ENCODE measurements at regions not wholly inside any gene's neighbourhood (a gene's known extent, or its start where the extent isn't known, plus 50 kb on each side); places are given as distances from the start of the nearest gene placed in this dataset.

DNA sequence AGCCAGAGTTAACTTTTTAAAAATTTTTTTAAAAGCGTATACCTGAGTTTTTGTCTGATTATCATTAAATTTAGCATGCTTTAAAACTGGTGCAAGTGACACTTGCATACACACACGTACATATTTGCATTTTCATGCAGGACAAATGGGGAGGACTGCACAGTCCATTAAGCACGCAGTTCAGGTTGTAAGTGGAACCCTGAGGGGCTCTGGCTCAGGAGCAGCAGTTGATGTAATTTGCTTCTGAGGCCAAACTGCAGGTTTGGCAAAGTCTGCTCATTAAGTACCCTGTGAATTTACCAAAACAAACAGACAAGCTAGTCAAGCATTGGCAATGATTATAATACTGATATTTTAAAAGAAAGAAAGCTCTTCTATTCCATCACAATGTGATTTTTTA, 215.8 kb upstream of the PFKP start:
- H3K27ac Mint-ChIP-seq: no peak overlapping the region
- no peaks in the 10 kb centered on the region for H3K9me3 Mint-ChIP-seq
- H3K4me3 Mint-ChIP-seq: no peak overlapping the region
- H3K36me3 Mint-ChIP-seq (ENCODE audit: low read depth): no peaks in the 10 kb centered on the region
- H3K27me3 Mint-ChIP-seq (ENCODE audit: low read depth): peaks cover 18% of the 10 kb centered on the region
- H3K4me1 Mint-ChIP-seq (ENCODE audit: low read depth): no peaks in the 10 kb centered on the region
- no peak for DNase-seq
- CTCF ChIA-PET: no interaction called here
- intact Hi-C loops (cut with micrococcal nuclease): no loop called here

DNA sequence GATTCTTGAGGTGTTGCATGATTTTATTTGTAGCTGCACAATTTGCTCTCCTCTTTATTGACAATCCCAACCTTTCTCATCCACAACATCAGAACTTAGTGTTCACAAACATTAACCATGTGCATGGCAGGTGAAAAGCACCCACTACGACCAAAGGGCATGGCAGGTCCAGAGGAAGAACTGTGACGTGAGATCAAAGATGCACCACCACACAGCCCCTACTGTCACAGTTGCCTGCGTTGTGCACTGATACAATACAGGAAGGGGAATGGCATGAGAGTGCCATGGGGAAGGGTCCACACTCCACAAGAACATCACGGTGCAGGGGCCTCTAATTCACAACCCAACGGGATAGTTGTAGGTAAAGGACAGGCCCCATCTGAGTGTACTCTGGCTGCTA, 217.1 kb upstream of the PFKP start:
- Mint-ChIP-seq H3K4me3 (no peak overlapping the region), H3K27me3 (ENCODE audit: low read depth) (peaks cover 11% of the 10 kb centered on the region), H3K9me3 (no peaks in the 10 kb centered on the region), H3K36me3 (ENCODE audit: low read depth) (no peaks in the 10 kb centered on the region), H3K4me1 (ENCODE audit: low read depth) (no peaks in the 10 kb centered on the region), H3K27ac (no peak overlapping the region)
- intact Hi-C loops (cut with micrococcal nuclease): no loop called here
- no peak for DNase-seq
- CTCF ChIA-PET: no interaction called here

DNA sequence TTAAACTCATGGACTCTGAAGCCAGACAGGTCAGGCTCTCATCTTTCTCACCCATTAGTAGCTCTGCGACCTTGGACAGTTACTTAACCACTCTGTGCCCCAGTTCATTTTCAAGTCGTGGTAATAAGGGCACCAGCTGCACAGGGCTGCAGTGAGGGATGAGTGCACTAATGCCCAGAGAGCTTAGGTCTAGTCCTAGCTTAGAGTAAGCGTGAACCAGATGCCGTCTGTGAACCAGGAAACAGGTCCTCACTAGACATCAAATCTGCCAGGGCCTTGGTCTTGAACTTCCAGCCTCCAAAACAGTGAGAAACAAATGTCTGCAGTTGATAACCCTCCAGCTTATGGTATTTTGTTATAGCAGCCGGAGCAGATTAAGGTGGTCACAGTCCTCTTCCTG, 222.4 kb upstream of the PFKP start:
- Mint-ChIP-seq H3K27me3 (ENCODE audit: low read depth) (peaks cover 6% of the 10 kb centered on the region), H3K36me3 (ENCODE audit: low read depth) (no peaks in the 10 kb centered on the region), H3K9me3 (no peaks in the 10 kb centered on the region), H3K27ac (no peak overlapping the region), H3K4me1 (ENCODE audit: low read depth) (no peaks in the 10 kb centered on the region), H3K4me3 (no peak overlapping the region)
- intact Hi-C loops (cut with micrococcal nuclease): no loop called here
- CTCF ChIA-PET: no interaction called here
- DNase-seq: no peak

DNA sequence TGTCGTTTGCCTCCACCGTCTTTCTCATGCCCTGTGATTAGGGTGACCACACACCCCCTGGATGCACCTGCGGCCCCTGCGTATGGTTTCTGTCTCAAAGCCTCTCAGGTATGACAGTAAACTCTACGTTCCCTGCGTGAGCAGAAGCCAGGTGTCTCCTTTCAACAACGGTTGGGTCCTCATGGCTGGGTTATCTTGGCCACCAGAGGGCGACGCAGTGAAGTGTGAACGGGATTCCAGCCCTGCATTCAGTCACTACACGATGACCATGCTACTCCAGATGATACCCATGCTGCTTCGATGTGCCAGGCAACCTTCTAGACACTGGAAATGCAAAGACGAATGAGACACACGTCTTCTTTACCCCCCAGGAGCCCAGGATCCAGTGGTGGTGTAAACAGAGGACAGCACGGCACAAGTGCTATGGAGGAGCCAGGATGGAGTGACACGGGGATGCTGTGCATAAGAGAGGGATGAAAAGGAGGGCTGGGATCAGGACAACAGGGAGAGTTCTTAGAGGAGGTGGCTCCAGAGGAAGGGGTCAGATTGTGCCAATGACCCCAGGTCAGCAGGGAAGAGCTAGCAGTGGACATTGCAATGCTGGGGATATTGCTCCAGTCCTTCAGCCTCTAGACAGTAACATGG, 228.1 kb upstream of the PFKP start:
- Mint-ChIP-seq H3K4me1 (ENCODE audit: low read depth) (no peaks in the 10 kb centered on the region), H3K27me3 (ENCODE audit: low read depth) (peaks cover 23% of the 10 kb centered on the region), H3K27ac (no peak overlapping the region), H3K4me3 (no peak overlapping the region), H3K36me3 (ENCODE audit: low read depth) (no peaks in the 10 kb centered on the region), H3K9me3 (no peaks in the 10 kb centered on the region)
- DNase-seq: peak; percentile 53
- CTCF ChIA-PET: interaction anchor here (1.0 to 1.2 kb wide), 2 partner anchors 10 to 81 kb away, joined by 3 to 4 read pairs; no protein-coding TSS in a partner anchor
- intact Hi-C loops (cut with micrococcal nuclease): loop anchor here (1.0 kb wide), 1 partner anchor 204 kb away; no protein-coding TSS in a partner anchor

DNA sequence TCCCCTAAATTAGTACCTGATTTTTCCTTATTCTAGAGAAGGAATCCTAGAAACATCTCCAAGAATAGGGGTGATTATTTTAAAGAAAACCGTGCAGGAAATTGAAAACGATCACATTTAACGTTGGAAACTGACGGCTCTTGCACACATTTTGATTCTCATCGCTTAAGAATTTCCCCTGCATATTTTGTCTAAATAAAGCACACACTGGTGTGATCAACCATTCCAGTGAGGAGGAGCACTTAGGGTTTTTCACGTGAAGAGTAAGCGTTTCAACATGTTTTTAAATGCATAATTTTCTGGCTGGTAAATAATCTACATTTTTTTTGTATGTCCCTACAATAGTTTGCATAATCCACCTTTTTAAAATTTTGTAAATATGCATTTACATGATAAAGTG, 229.7 kb upstream of the PFKP start:
- no peak overlapping the region for H3K27ac Mint-ChIP-seq
- no peak overlapping the region for H3K4me3 Mint-ChIP-seq
- intact Hi-C loops (cut with micrococcal nuclease): no loop called here
- CTCF ChIA-PET: no interaction called here
- H3K36me3 Mint-ChIP-seq (ENCODE audit: low read depth): no peaks in the 10 kb centered on the region
- DNase-seq: no peak
- peaks cover 21% of the 10 kb centered on the region for H3K27me3 Mint-ChIP-seq (ENCODE audit: low read depth)
- H3K4me1 Mint-ChIP-seq (ENCODE audit: low read depth): no peaks in the 10 kb centered on the region
- H3K9me3 Mint-ChIP-seq: no peaks in the 10 kb centered on the region

DNA sequence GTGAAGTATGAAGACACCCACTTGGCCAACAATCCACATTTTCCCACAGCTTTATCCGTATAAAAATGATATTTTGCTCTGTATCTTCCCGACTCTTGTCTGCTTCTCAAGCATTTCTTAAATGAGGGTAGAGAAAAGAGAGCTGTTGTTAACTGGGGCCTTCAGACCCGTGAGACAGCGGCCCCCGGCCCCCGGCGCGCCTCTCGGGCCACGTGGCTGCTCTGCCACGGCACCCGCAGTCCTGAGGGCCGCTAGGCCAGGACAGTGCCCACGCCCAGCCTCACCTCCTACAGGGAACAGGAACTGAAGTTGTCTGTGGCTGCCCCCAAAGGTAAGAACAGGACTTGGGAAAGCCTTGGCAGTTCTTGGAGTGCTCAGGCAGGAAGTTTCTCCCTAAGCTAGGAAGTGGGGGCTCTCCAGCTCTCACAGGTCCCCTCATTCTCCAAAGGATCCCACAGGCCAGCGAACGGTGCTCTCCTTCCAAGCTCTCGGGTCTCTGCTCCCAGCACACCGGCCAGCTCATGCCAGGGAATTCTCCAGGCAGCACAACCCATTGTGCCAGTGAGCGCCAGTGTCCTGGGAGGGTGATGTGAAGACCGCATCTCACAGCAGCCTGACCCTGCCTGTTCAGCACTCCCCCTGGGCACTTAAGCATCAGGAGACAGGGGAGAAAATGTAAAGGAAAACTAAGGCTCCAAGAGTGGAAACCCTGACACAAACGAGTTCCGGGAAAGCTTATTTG, 230.3 kb upstream of the PFKP start:
- Mint-ChIP-seq H3K36me3 (ENCODE audit: low read depth) (no peaks in the 10 kb centered on the region), H3K9me3 (no peaks in the 10 kb centered on the region)
- CTCF ChIA-PET: no interaction called here

DNA sequence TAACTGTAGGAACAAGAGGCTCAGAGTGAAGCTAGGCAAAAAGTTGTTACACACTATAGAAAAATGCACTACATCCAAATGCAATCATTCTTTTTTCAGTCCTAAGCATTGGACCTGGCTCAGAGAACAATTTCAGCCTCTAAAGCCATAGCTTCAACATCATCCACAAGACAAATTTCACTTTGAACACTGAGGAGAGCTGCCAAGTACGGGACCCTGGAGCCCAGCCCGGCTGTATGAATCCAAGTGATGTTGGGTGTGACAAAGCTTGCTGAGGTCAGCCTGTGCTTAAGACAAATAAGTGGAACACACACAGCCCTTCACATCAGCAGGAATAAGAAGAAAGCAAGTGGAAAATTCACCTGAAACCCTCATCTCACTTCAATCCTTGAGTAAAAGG, 233.1 kb upstream of the PFKP start:
- intact Hi-C loops (cut with micrococcal nuclease): no loop called here
- H3K27ac Mint-ChIP-seq: no peak overlapping the region
- H3K27me3 Mint-ChIP-seq (ENCODE audit: low read depth): peaks cover 11% of the 10 kb centered on the region
- no peaks in the 10 kb centered on the region for H3K9me3 Mint-ChIP-seq
- H3K4me1 Mint-ChIP-seq (ENCODE audit: low read depth): no peaks in the 10 kb centered on the region
- no peaks in the 10 kb centered on the region for H3K36me3 Mint-ChIP-seq (ENCODE audit: low read depth)
- H3K4me3 Mint-ChIP-seq: no peak overlapping the region
- no peak for DNase-seq
- CTCF ChIA-PET: no interaction called here

More for the DNA sequence above, 230.3 kb upstream of the PFKP start:
- intact Hi-C loops (cut with micrococcal nuclease): no loop called here
- H3K4me1 Mint-ChIP-seq (ENCODE audit: low read depth): no peaks in the 10 kb centered on the region
- H3K27me3 Mint-ChIP-seq (ENCODE audit: low read depth): peaks cover 21% of the 10 kb centered on the region
- no peak overlapping the region for H3K27ac Mint-ChIP-seq
- no peak for DNase-seq
- no peak overlapping the region for H3K4me3 Mint-ChIP-seq

DNA sequence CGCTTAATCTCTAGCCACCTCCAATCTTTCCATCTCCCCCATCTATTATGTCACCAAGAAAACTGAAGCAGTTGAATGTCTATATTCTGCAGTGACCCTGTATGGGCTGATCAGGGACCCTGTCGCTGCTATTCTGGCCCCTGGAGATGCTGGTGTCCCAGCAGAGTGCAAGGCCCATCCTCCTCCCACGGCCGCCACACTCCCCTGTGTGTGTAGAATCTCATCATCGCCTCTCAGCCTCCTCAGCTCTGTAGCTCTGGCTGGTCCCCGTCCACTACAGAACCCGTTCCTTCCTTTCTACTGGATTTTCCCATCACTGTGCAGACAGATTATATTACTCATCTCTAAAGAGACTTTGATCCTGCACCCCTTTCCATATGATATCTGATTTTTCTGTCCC, 235.8 kb upstream of the PFKP start:
- peaks cover 8% of the 10 kb centered on the region for H3K27me3 Mint-ChIP-seq (ENCODE audit: low read depth)
- CTCF ChIA-PET: no interaction called here
- intact Hi-C loops (cut with micrococcal nuclease): no loop called here
- no peaks in the 10 kb centered on the region for H3K4me1 Mint-ChIP-seq (ENCODE audit: low read depth)
- H3K36me3 Mint-ChIP-seq (ENCODE audit: low read depth): no peaks in the 10 kb centered on the region
- H3K9me3 Mint-ChIP-seq: no peaks in the 10 kb centered on the region
- no peak overlapping the region for H3K27ac Mint-ChIP-seq
- H3K4me3 Mint-ChIP-seq: no peak overlapping the region
- DNase-seq: no peak

DNA sequence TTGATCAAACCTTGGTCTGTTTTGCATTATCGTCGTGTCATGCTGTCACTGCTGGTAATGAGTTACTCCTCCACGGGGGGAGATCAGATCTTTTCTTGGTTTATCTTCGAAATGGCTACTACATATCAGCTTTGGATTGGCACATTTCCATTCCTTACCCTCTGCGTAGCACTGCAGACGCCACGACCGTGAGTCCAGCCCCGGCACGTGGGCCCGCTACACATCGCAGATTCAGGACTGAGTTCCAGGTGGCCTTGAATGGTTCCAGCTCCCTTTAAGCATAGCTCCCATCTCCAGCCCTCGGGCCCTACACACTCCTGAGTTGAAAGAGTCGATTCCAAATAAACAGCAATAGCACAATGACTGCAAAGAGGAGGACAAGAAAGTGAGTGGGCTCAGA, 238.6 kb upstream of the PFKP start:
- Mint-ChIP-seq H3K4me3 (no peak overlapping the region), H3K4me1 (ENCODE audit: low read depth) (no peaks in the 10 kb centered on the region), H3K27me3 (ENCODE audit: low read depth) (peaks cover 11% of the 10 kb centered on the region), H3K9me3 (no peaks in the 10 kb centered on the region), H3K27ac (no peak overlapping the region), H3K36me3 (ENCODE audit: low read depth) (no peaks in the 10 kb centered on the region)
- CTCF ChIA-PET: interaction anchor here (1.3 kb wide), 1 partner anchor 10 kb away, joined by 3 read pairs; no protein-coding TSS in a partner anchor
- no peak for DNase-seq
- intact Hi-C loops (cut with micrococcal nuclease): no loop called here

DNA sequence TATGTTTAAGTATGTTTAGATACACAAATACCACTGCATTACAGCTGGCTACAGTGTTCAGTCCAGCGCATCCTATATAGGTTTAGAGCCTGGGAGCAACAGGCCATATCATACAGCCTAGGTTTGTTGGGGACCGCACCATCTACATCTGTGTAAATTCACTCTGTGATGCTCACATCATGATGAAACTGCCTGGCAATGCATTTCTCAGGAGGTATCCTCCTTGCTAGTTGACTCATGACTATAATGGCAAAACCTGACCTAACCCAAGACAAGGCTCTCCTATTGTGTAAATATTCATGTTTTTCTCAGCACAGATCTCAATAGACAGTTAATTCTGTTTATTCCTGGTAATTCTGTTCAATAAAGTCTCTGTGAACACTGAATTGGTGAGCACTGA, 240.7 kb upstream of the PFKP start:
- H3K36me3 Mint-ChIP-seq (ENCODE audit: low read depth): no peaks in the 10 kb centered on the region
- H3K27ac Mint-ChIP-seq: no peak overlapping the region
- H3K27me3 Mint-ChIP-seq (ENCODE audit: low read depth): peaks cover 11% of the 10 kb centered on the region
- no peak overlapping the region for H3K4me3 Mint-ChIP-seq
- DNase-seq: no peak
- H3K4me1 Mint-ChIP-seq (ENCODE audit: low read depth): no peaks in the 10 kb centered on the region
- intact Hi-C loops (cut with micrococcal nuclease): no loop called here
- H3K9me3 Mint-ChIP-seq: no peaks in the 10 kb centered on the region
- CTCF ChIA-PET: no interaction called here

DNA sequence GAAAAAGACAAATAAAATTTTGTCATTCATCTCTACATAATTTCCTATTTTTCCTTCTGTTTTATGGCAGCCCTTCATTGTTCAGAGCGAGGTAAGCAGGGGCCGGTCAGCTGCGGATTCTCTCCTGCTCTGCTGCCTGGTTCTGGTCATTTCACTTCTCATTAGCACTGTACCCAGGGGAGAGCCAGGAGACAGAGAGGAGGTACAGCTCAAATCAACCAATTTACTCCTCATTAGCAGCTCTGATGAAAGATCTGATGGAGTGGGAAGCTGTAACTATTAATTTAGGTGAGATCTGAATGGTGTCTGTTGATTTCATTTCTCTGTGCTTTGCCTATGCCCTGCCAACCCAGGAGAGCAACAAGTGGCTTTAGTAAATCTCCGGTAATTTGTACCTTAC, 241.5 kb upstream of the PFKP start:
- intact Hi-C loops (cut with micrococcal nuclease): no loop called here
- DNase-seq: no peak
- H3K4me3 Mint-ChIP-seq: no peak overlapping the region
- H3K27me3 Mint-ChIP-seq (ENCODE audit: low read depth): peaks cover 11% of the 10 kb centered on the region
- no peaks in the 10 kb centered on the region for H3K9me3 Mint-ChIP-seq
- H3K4me1 Mint-ChIP-seq (ENCODE audit: low read depth): no peaks in the 10 kb centered on the region
- CTCF ChIA-PET: no interaction called here
- H3K27ac Mint-ChIP-seq: no peak overlapping the region
- no peaks in the 10 kb centered on the region for H3K36me3 Mint-ChIP-seq (ENCODE audit: low read depth)

DNA sequence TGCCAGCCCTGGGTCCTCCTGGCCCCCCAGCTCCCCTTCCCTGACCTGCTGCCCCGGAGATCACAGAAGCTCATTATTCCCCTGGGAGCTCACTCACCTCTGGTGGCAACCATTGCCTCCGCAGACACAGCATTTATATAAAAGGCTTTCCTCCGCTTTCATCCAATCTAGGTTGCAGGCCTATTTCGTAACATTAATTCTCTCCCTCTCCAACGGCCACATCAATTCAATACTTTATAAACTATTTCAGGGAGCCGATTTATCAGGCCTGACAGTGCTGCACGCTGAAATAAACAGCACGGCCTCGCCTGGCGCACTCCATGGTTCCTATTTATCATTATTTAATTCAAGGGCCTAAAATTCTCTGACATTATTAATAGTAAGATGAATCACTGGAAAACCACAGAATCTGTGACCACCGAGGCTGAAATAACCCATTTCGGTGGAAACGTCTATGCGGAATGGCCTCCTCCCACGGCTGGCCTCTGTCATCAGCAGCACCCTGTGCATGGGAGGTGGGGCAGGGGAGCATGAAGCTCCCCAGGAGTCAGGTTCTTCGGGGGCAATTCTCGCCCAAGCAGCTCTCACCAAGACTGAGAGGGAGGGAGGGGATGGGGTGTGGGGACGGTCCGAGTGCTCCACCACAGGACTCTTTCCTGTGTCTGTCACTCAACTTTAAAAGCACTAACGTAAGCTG, 249.3 kb upstream of the PFKP start:
- peaks cover 13% of the 10 kb centered on the region for H3K27me3 Mint-ChIP-seq (ENCODE audit: low read depth)
- no peak overlapping the region for H3K27ac Mint-ChIP-seq
- no peaks in the 10 kb centered on the region for H3K4me1 Mint-ChIP-seq (ENCODE audit: low read depth)
- no peak overlapping the region for H3K4me3 Mint-ChIP-seq
- no peaks in the 10 kb centered on the region for H3K36me3 Mint-ChIP-seq (ENCODE audit: low read depth)
- DNase-seq: no peak
- no peaks in the 10 kb centered on the region for H3K9me3 Mint-ChIP-seq
- CTCF ChIA-PET: interaction anchor here (0.8 kb wide), 1 partner anchor 344 kb away, joined by 3 read pairs; no protein-coding TSS in a partner anchor
- intact Hi-C loops (cut with micrococcal nuclease): no loop called here

DNA sequence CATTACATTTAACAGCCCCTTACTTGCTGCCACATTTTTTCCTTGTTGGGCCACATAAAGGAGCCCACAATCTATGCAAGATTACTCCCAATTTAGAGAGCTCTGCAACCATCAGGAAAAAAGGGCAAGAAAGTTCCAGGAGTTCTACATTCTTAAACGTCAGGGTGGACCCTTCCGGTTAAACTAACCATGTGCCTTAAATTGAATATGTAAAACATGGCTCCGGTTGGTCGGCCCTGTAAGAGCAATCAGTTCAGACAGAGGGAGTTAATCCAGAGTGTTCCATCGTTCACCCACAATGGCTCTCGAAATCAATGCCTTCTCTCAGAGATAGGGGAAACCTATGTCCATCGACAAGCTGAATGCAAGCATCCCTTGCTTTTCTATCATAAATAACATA, 253.7 kb upstream of the PFKP start:
- Mint-ChIP-seq H3K9me3 (no peaks in the 10 kb centered on the region), H3K4me3 (no peak overlapping the region), H3K4me1 (ENCODE audit: low read depth) (no peaks in the 10 kb centered on the region), H3K27me3 (ENCODE audit: low read depth) (peaks cover 10% of the 10 kb centered on the region), H3K27ac (no peak overlapping the region), H3K36me3 (ENCODE audit: low read depth) (no peaks in the 10 kb centered on the region)
- intact Hi-C loops (cut with micrococcal nuclease): no loop called here
- no peak for DNase-seq
- CTCF ChIA-PET: no interaction called here

All from activated naive CD4-positive, alpha-beta T cell treated with anti-CD3 and anti-CD28 coated beads for 36 hours (primary cell).